HL-60 (cell line): ENCODE measurements at regions not wholly inside any gene's neighbourhood (a gene's known extent, or its start where the extent isn't known, plus 50 kb on each side); places are given as distances from the start of the nearest gene placed in this dataset.
A peak's percentile ranks its signal among the peaks of the same experiment; 100 is the strongest.

Experiments used
- DNase-seq, 2 experiments: peaks; one replicate each; pipeline ENCODE4 v3.0.0-alpha.2; 2010 to 2020; ENCODE audit warnings: low read depth in 1 of 2, low spot score in 1 of 2
- H3K27ac ChIP-seq: fragments of 250-450 bp; sonication (Bioruptor Pico); replicated peaks from 2 replicates; pipeline ENCODE4 v1.5.1; 2020; ENCODE audit warnings: mild to moderate bottlenecking, moderate library complexity
- H3K27me3 ChIP-seq: fragments of 250-450 bp; sonication (Bioruptor Pico); 2 replicates; pipeline ENCODE4 v1.5.1; 2021; ENCODE audit warnings: mild to moderate bottlenecking, moderate library complexity; ENCODE audit not compliant: insufficient read depth, poor library complexity, severe bottlenecking
- H3K4me3 ChIP-seq: replicated peaks from 2 replicates; pipeline ENCODE4 v1.5.1; 2011; ENCODE audit warnings: mild to moderate bottlenecking, control low read depth, low read length; ENCODE audit not compliant: insufficient read depth
- GABPA ChIP-seq: IDR thresholded peaks from 2 replicates; pipeline ENCODE4 v1.6.1; 2012; ENCODE audit warnings: low read depth
- POLR2AphosphoS5 ChIP-seq: IDR thresholded peaks from 2 replicates; pipeline ENCODE4 v1.6.1; 2012; ENCODE audit warnings: low read depth
- SPI1 ChIP-seq: IDR thresholded peaks from 2 replicates; pipeline ENCODE4 v1.6.1; 2012; ENCODE audit warnings: low read depth, mild to moderate bottlenecking, borderline replicate concordance
- TF ChIP-seq, protein P1 (sequence below): IDR thresholded peaks from one replicate; pipeline ENCODE4 v1.5.1; 2011; ENCODE audit warnings: low read length, control low read depth, inconsistent platforms; ENCODE audit not compliant: insufficient read depth
- TF ChIP-seq, protein P2 (sequence below): IDR thresholded peaks from 2 replicates; pipeline ENCODE4 v1.6.1; 2012; ENCODE audit warnings: low read depth; ENCODE audit not compliant: insufficient replicate concordance

DNA sequence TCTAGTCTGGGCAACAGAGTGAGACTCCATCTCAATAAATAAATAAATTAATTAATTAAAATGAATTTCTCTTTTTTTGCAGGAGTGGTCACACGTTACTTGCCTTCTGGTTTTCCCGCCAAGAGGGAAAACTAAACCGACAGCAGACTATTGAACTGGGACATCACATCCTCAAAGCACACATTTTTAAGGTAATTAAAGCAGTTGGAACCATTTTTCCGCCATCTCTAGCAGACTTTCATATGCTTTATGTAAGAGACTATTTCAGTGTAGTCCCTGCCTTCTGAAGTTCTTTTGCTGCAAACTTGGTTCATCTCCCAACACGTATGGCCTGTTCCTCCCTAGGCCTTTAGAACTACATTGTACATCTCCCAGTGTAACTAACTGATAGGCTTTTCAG, 66.5 kb downstream of the CYB561 start:
- TF ChIP-seq GABPA: no peak
- TF ChIP-seq, protein P1, sequence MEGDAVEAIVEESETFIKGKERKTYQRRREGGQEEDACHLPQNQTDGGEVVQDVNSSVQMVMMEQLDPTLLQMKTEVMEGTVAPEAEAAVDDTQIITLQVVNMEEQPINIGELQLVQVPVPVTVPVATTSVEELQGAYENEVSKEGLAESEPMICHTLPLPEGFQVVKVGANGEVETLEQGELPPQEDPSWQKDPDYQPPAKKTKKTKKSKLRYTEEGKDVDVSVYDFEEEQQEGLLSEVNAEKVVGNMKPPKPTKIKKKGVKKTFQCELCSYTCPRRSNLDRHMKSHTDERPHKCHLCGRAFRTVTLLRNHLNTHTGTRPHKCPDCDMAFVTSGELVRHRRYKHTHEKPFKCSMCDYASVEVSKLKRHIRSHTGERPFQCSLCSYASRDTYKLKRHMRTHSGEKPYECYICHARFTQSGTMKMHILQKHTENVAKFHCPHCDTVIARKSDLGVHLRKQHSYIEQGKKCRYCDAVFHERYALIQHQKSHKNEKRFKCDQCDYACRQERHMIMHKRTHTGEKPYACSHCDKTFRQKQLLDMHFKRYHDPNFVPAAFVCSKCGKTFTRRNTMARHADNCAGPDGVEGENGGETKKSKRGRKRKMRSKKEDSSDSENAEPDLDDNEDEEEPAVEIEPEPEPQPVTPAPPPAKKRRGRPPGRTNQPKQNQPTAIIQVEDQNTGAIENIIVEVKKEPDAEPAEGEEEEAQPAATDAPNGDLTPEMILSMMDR: no peak
- no peak for TF ChIP-seq POLR2AphosphoS5
- no peak for TF ChIP-seq SPI1
- TF ChIP-seq, protein P2, sequence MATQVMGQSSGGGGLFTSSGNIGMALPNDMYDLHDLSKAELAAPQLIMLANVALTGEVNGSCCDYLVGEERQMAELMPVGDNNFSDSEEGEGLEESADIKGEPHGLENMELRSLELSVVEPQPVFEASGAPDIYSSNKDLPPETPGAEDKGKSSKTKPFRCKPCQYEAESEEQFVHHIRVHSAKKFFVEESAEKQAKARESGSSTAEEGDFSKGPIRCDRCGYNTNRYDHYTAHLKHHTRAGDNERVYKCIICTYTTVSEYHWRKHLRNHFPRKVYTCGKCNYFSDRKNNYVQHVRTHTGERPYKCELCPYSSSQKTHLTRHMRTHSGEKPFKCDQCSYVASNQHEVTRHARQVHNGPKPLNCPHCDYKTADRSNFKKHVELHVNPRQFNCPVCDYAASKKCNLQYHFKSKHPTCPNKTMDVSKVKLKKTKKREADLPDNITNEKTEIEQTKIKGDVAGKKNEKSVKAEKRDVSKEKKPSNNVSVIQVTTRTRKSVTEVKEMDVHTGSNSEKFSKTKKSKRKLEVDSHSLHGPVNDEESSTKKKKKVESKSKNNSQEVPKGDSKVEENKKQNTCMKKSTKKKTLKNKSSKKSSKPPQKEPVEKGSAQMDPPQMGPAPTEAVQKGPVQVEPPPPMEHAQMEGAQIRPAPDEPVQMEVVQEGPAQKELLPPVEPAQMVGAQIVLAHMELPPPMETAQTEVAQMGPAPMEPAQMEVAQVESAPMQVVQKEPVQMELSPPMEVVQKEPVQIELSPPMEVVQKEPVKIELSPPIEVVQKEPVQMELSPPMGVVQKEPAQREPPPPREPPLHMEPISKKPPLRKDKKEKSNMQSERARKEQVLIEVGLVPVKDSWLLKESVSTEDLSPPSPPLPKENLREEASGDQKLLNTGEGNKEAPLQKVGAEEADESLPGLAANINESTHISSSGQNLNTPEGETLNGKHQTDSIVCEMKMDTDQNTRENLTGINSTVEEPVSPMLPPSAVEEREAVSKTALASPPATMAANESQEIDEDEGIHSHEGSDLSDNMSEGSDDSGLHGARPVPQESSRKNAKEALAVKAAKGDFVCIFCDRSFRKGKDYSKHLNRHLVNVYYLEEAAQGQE: no peak
- DNase-seq: no peak
- H3K4me3 ChIP-seq: no peak overlapping the region
- H3K27me3 ChIP-seq: peaks cover 3% of the 10 kb centered on the region
- H3K27ac ChIP-seq: peak overlapping the region; percentile 59; the same call in 1 of the 2 replicates

DNA sequence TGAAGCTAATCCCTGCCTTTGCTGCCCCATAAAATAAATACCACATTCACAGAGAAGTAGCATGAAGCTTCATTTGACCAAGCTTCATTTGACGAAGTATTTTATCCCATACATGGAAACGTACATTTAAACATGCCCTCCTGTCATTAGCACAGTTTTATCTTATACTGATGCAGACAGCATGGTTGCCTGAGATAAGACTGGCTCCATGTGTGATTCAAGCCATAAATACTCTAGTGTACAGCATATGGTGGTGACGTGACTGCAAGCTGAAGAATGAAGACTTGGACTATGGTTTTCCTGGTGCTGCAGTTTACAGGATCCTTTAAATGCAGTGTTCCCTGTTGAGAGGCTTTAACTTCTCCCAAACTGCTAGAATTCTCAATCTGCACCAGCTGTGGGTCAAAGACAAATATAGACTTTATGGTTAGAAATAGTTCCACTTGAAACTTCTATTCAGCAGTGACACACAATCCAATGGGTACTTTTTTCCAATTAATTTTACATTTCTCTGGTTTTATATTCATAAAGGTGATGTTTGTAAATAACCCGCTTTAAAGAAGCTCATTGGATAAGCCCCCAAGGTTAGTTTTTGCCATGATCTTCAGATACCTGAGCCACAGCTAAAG, 64.9 kb downstream of the CYB561 start:
- Histone ChIP-seq H3K27ac (no peak overlapping the region), H3K27me3 (peaks cover 3% of the 10 kb centered on the region), H3K4me3 (no peak overlapping the region)
- no peak for DNase-seq
- TF ChIP-seq, protein P1: no peak
- TF ChIP-seq, protein P2: no peak
- TF ChIP-seq POLR2AphosphoS5 (no peak), GABPA (no peak), SPI1 (no peak)

DNA sequence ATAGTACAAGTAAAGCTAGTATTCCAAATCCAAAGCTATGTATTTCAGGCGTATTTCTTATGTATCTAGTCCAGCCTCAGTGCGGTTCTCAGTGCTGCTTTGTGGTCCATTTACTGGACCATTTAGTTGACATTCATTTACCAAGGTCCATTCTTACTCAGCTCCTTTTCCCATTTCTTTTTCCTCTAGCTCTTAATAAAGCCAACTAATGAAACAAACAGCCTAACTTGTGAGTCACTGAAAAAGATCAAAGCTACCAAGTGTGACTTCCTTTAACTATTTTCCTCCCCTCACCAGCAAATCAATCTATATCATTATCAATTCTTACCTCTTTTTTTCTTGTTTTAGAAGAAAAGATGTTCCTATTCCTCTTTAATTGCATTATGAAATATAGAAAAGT, 64.0 kb downstream of the CYB561 start:
- Histone ChIP-seq H3K27me3 (peaks cover 3% of the 10 kb centered on the region), H3K4me3 (no peak overlapping the region), H3K27ac (no peak overlapping the region)
- TF ChIP-seq, protein P1: no peak
- no peak for TF ChIP-seq GABPA
- TF ChIP-seq, protein P2: no peak
- DNase-seq: no peak
